HEK293 (cell line): ENCODE measurements at regions not wholly inside any gene's neighbourhood (a gene's known extent, or its start where the extent isn't known, plus 50 kb on each side); places are given as distances from the start of the nearest gene placed in this dataset.

ENCODE experiments used
- CTCF ChIA-PET: fragments of 350-600 bp; formaldehyde crosslinking; extraction: SDS; loops from one replicate; lab custom pipeline; 2021; ENCODE audit warnings: antibody characterized with exemption; lab: Yijun Ruan, JAX
- POLR2A ChIA-PET: fragments of 300-600 bp; formaldehyde crosslinking; extraction: SDS; loops from one replicate; lab custom pipeline; 2020; ENCODE audit warnings: antibody characterized with exemption, inconsistent platforms; lab: Yijun Ruan, JAX
- H3K27ac ChIP-seq: fragments of 200-500 bp; sonication (Bioruptor generic); 2 replicates; pipeline ENCODE4 v1.5.1; 2014; ENCODE audit warnings: low read depth, low read length, control low read depth, inconsistent platforms; ENCODE audit errors: extremely low read depth
- H3K36me3 ChIP-seq, 2 experiments: fragments of 200-500 bp in 1 of 2; sonication (Bioruptor generic) in 1 of 2; 1 replicate in 1 of 2; 2 replicates in 1 of 2; pipeline ENCODE4 v1.5.1; 2014 to 2017; ENCODE audit warnings: inconsistent platforms in 2 of 2, low read length in 2 of 2; ENCODE audit not compliant: control insufficient read depth in 2 of 2, insufficient read depth in 1 of 2
- H3K4me1 ChIP-seq: fragments of 200-500 bp; sonication (Bioruptor generic); 2 replicates; pipeline ENCODE4 v1.5.1; 2014; ENCODE audit warnings: mild to moderate bottlenecking, low read length, inconsistent platforms; ENCODE audit not compliant: control insufficient read depth, insufficient read depth
- H3K4me3 ChIP-seq: 2 replicates; pipeline ENCODE4 v1.5.1; 2011; ENCODE audit warnings: low read depth, mild to moderate bottlenecking, control low read depth, low read length, moderate library complexity
- H3K9me3 ChIP-seq: fragments of 200-500 bp; sonication (Bioruptor generic); 2 replicates; pipeline ENCODE4 v1.5.1; 2014; ENCODE audit warnings: low read depth, low read length, inconsistent platforms; ENCODE audit not compliant: control insufficient read depth, insufficient read depth
- KLF7 ChIP-seq: fragments of 450-650 bp; formaldehyde crosslinking; IDR thresholded peaks from 2 replicates; pipeline ENCODE4 v1.5.1; 2016; ENCODE audit warnings: missing biosample characterization, missing genetic modification characterization, borderline replicate concordance
- SALL2 ChIP-seq: fragments of 450-650 bp; formaldehyde crosslinking; IDR thresholded peaks from 2 replicates; pipeline ENCODE4 v1.5.0; 2017; ENCODE audit warnings: missing biosample characterization, mild to moderate bottlenecking, missing genetic modification characterization, borderline replicate concordance
- SCRT1 ChIP-seq: fragments of 450-650 bp; formaldehyde crosslinking; IDR thresholded peaks from 2 replicates; pipeline ENCODE4 v1.5.1; 2016; ENCODE audit warnings: missing biosample characterization, missing genetic modification characterization, borderline replicate concordance
- YY1 ChIP-seq: fragments of 450-650 bp; formaldehyde crosslinking; IDR thresholded peaks from 2 replicates; pipeline ENCODE4 v1.5.1; 2018; ENCODE audit warnings: missing biosample characterization, missing genetic modification characterization
- ZBTB21 ChIP-seq: fragments of 450-650 bp; formaldehyde crosslinking; IDR thresholded peaks from 2 replicates; pipeline ENCODE4 v1.5.1; 2017; ENCODE audit warnings: missing biosample characterization, missing genetic modification characterization
- ZBTB48 ChIP-seq: fragments of 450-650 bp; formaldehyde crosslinking; IDR thresholded peaks from 2 replicates; pipeline ENCODE4 v1.5.1; 2016; ENCODE audit warnings: missing biosample characterization, missing genetic modification characterization
- ZFP41 ChIP-seq: fragments of 450-650 bp; formaldehyde crosslinking; IDR thresholded peaks from 2 replicates; pipeline ENCODE4 v1.5.1; 2016; ENCODE audit warnings: missing biosample characterization, missing genetic modification characterization, borderline replicate concordance
- ZNF121 ChIP-seq: fragments of 450-650 bp; formaldehyde crosslinking; IDR thresholded peaks from 2 replicates; pipeline ENCODE4 v1.5.1; 2016; ENCODE audit warnings: missing biosample characterization, missing genetic modification characterization
- ZNF184 ChIP-seq: fragments of 450-650 bp; IDR thresholded peaks from 2 replicates; pipeline ENCODE4 v1.5.1; 2018; ENCODE audit warnings: missing biosample characterization, mild to moderate bottlenecking, missing genetic modification characterization
- ZNF266 ChIP-seq: fragments of 450-650 bp; formaldehyde crosslinking; IDR thresholded peaks from 2 replicates; pipeline ENCODE4 v1.5.1; 2016; ENCODE audit warnings: missing biosample characterization, missing genetic modification characterization, low read depth
- ZNF292 ChIP-seq: fragments of 450-650 bp; formaldehyde crosslinking; IDR thresholded peaks from 2 replicates; pipeline ENCODE4 v1.5.1; 2016; ENCODE audit warnings: low read depth, missing biosample characterization, missing genetic modification characterization, borderline replicate concordance
- ZNF366 ChIP-seq: fragments of 450-650 bp; formaldehyde crosslinking; conservative IDR thresholded peaks from 2 replicates; pipeline ENCODE4 v1.5.1; 2016; ENCODE audit warnings: missing biosample characterization, missing genetic modification characterization
- ZNF416 ChIP-seq: fragments of 450-650 bp; formaldehyde crosslinking; IDR thresholded peaks from 2 replicates; pipeline ENCODE4 v1.5.1; 2016; ENCODE audit warnings: missing biosample characterization, missing genetic modification characterization
- ZNF501 ChIP-seq: fragments of 450-650 bp; formaldehyde crosslinking; IDR thresholded peaks from 2 replicates; pipeline ENCODE4 v1.5.1; 2016; ENCODE audit warnings: missing biosample characterization, missing genetic modification characterization
- ZNF510 ChIP-seq: fragments of 450-650 bp; formaldehyde crosslinking; IDR thresholded peaks from 2 replicates; pipeline ENCODE4 v1.5.1; 2018; ENCODE audit warnings: mild to moderate bottlenecking, missing genetic modification characterization, missing biosample characterization; ENCODE audit not compliant: insufficient replicate concordance
- ZNF558 ChIP-seq: fragments of 450-650 bp; formaldehyde crosslinking; IDR thresholded peaks from 2 replicates; pipeline ENCODE4 v1.5.1; 2016; ENCODE audit warnings: missing biosample characterization, missing genetic modification characterization
- ZNF560 ChIP-seq: fragments of 450-650 bp; formaldehyde crosslinking; IDR thresholded peaks from 2 replicates; pipeline ENCODE4 v1.5.1; 2017; ENCODE audit warnings: missing biosample characterization, missing genetic modification characterization, borderline replicate concordance
- ZNF623 ChIP-seq: fragments of 450-650 bp; formaldehyde crosslinking; IDR thresholded peaks from 2 replicates; pipeline ENCODE4 v1.5.1; 2016; ENCODE audit warnings: missing biosample characterization, missing genetic modification characterization
- ZNF624 ChIP-seq: fragments of 450-650 bp; formaldehyde crosslinking; IDR thresholded peaks from 2 replicates; pipeline ENCODE4 v1.5.1; 2017; ENCODE audit warnings: missing biosample characterization, missing genetic modification characterization
- ZNF658 ChIP-seq: fragments of 450-650 bp; formaldehyde crosslinking; IDR thresholded peaks from 2 replicates; pipeline ENCODE4; 2016; ENCODE audit warnings: missing biosample characterization, missing genetic modification characterization
- ZNF664 ChIP-seq: fragments of 450-650 bp; formaldehyde crosslinking; IDR thresholded peaks from 2 replicates; pipeline ENCODE4 v1.5.1; 2016; ENCODE audit warnings: missing biosample characterization, missing genetic modification characterization
- ZNF670 ChIP-seq: fragments of 450-650 bp; formaldehyde crosslinking; IDR thresholded peaks from 2 replicates; pipeline ENCODE4 v1.5.1; 2016; ENCODE audit warnings: missing biosample characterization, missing genetic modification characterization, low read depth
- ZNF76 ChIP-seq: fragments of 450-650 bp; formaldehyde crosslinking; IDR thresholded peaks from 2 replicates; pipeline ENCODE4; 2016; ENCODE audit warnings: low read depth, missing biosample characterization, missing genetic modification characterization, borderline replicate concordance
- ZNF777 ChIP-seq: fragments of 450-650 bp; formaldehyde crosslinking; IDR thresholded peaks from 2 replicates; pipeline ENCODE4 v1.5.1; 2017; ENCODE audit warnings: missing biosample characterization, missing genetic modification characterization, borderline replicate concordance
- ZNF843 ChIP-seq: fragments of 450-650 bp; formaldehyde crosslinking; IDR thresholded peaks from 2 replicates; pipeline ENCODE4 v1.5.1; 2016; ENCODE audit warnings: missing biosample characterization, missing genetic modification characterization
- TF ChIP-seq, protein P1 (sequence below): fragments of 450-650 bp; formaldehyde crosslinking; IDR thresholded peaks from 2 replicates; pipeline ENCODE4 v1.5.1; 2016; ENCODE audit warnings: missing biosample characterization, missing genetic modification characterization, borderline replicate concordance
- TF ChIP-seq, protein P2 (sequence below): IDR thresholded peaks from 2 replicates; pipeline ENCODE4 v1.6.1; 2011; ENCODE audit warnings: mild to moderate bottlenecking, low read depth, low read length, borderline replicate concordance
- TF ChIP-seq, protein P3 (sequence below): fragments of 450-650 bp; formaldehyde crosslinking; IDR thresholded peaks from 2 replicates; pipeline ENCODE4 v1.5.1; 2016; ENCODE audit warnings: missing biosample characterization, missing genetic modification characterization
- TF ChIP-seq, protein P4 (sequence below): sonication (generic); formaldehyde crosslinking; IDR thresholded peaks from 2 replicates; pipeline ENCODE4 v1.8.1; 2022; ENCODE audit warnings: mild to moderate bottlenecking, moderate library complexity, missing genetic modification reagents
- TF ChIP-seq, protein P5 (sequence below): fragments of 450-650 bp; formaldehyde crosslinking; IDR thresholded peaks from 2 replicates; pipeline ENCODE4 v1.5.1; 2016; ENCODE audit warnings: missing biosample characterization, missing genetic modification characterization

DNA sequence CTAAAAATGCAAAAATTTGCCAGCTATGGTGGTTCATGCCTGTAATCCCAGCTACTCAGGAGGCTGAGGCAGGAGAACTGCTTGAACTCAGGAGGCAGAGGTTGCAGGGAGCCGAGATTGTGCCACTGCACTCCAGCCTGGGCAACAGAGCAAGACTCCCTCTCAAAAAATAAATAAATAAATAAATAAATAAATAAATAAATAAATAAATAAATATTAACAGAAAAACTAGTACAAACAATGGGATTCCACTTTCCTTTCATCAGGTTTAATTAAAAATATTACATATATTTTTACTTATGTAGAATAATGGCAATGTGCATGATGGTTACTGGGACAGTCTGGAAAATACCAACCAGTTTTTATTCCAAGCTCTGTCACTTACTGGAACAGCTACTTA is 897.5 kb downstream of the PLOD2 start (continued):
- 0 out of 2 replicates have a peak, but pooled peaks have one; percentile 31 for TF ChIP-seq ZNF623 (tag by site-specific recombination)
- TF ChIP-seq, protein P1, sequence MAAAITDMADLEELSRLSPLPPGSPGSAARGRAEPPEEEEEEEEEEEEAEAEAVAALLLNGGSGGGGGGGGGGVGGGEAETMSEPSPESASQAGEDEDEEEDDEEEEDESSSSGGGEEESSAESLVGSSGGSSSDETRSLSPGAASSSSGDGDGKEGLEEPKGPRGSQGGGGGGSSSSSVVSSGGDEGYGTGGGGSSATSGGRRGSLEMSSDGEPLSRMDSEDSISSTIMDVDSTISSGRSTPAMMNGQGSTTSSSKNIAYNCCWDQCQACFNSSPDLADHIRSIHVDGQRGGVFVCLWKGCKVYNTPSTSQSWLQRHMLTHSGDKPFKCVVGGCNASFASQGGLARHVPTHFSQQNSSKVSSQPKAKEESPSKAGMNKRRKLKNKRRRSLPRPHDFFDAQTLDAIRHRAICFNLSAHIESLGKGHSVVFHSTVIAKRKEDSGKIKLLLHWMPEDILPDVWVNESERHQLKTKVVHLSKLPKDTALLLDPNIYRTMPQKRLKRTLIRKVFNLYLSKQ (tag by site-specific recombination) = 0 out of 2 replicates have a peak, but pooled peaks have one; percentile 13

DNA sequence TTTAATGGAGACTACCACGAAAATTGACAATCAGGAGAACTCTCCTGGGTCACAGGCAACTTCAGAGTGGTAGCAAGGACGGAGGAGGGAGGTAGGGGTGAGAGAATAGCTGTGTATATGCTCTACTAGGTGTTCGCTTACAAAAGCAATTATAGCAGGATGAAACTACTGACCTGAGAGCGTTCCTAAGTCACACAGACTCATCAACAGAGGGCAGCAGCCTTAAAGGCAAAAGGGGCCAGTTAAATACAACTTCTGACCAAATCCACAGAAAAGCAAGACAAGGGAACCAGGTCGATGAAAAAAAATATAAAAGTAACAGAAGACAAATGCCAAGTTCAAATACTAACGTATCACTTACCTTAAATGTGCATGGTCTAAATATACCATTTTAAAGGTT is 894.6 kb downstream of the PLOD2 start:
- H3K36me3 ChIP-seq = no peaks in the 10 kb centered on the region
- ChIA-PET POLR2A (no interaction called here), CTCF (no interaction called here)
- H3K4me1 ChIP-seq = no peaks in the 10 kb centered on the region
- H3K4me3 ChIP-seq = no peak overlapping the region
- no peaks in the 10 kb centered on the region for H3K9me3 ChIP-seq
- H3K27ac ChIP-seq = no peak overlapping the region
- TF ChIP-seq ZNF121 (tag by site-specific recombination) (no peak), ZNF843 (tag by site-specific recombination) (no peak), ZNF624 (tag by site-specific recombination) (no peak), ZNF292 (tag by site-specific recombination) (no peak), SALL2 (tag by site-specific recombination) (no peak), ZNF777 (tag by site-specific recombination) (no peak), ZBTB48 (tag by site-specific recombination) (no peak), ZNF560 (no peak), ZNF510 (tag by site-specific recombination) (no peak), ZNF658 (tag by site-specific recombination) (no peak), ZNF558 (tag by site-specific recombination) (no peak)
- TF ChIP-seq, protein P2, sequence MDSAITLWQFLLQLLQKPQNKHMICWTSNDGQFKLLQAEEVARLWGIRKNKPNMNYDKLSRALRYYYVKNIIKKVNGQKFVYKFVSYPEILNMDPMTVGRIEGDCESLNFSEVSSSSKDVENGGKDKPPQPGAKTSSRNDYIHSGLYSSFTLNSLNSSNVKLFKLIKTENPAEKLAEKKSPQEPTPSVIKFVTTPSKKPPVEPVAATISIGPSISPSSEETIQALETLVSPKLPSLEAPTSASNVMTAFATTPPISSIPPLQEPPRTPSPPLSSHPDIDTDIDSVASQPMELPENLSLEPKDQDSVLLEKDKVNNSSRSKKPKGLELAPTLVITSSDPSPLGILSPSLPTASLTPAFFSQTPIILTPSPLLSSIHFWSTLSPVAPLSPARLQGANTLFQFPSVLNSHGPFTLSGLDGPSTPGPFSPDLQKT = no peak
- TF ChIP-seq, protein P3, sequence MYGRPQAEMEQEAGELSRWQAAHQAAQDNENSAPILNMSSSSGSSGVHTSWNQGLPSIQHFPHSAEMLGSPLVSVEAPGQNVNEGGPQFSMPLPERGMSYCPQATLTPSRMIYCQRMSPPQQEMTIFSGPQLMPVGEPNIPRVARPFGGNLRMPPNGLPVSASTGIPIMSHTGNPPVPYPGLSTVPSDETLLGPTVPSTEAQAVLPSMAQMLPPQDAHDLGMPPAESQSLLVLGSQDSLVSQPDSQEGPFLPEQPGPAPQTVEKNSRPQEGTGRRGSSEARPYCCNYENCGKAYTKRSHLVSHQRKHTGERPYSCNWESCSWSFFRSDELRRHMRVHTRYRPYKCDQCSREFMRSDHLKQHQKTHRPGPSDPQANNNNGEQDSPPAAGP (tag by site-specific recombination) = no peak

DNA sequence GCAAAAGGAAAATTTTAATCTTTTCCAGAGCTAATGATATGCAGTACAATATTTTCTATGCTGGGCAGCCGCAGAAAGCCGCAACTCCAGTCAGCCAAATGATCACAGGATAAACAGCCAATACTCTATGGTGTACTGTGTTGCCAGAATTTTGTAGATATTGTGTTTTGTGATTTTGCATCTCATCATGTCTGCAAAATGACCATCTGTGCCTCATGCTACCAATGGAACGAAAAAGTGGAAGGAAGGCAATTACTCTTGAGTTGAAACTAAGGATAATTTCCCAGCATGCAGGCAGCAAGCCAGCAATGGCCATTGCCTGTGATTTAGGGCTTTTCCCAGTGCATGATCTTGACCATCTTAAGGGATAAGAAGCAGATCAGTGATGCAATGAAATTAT is 891.9 kb downstream of the PLOD2 start:
- Histone ChIP-seq H3K9me3 (no peaks in the 10 kb centered on the region), H3K27ac (no peak overlapping the region), H3K36me3 (no peaks in the 10 kb centered on the region)
- CTCF ChIA-PET = no interaction called here
- POLR2A ChIA-PET = no interaction called here
- no peak for TF ChIP-seq ZBTB21 (tag by site-specific recombination)
- TF ChIP-seq ZNF366 (tag by site-specific recombination) = no peak
- TF ChIP-seq, protein P4, sequence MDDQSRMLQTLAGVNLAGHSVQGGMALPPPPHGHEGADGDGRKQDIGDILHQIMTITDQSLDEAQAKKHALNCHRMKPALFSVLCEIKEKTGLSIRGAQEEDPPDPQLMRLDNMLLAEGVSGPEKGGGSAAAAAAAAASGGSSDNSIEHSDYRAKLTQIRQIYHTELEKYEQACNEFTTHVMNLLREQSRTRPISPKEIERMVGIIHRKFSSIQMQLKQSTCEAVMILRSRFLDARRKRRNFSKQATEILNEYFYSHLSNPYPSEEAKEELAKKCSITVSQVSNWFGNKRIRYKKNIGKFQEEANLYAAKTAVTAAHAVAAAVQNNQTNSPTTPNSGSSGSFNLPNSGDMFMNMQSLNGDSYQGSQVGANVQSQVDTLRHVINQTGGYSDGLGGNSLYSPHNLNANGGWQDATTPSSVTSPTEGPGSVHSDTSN (CRISPR knock-in tag) = no peak
- TF ChIP-seq KLF7 (tag by site-specific recombination) = no peak
- no peak for TF ChIP-seq YY1 (tag by site-specific recombination)
- no peak for TF ChIP-seq ZFP41 (tag by site-specific recombination)
- TF ChIP-seq ZNF623 (tag by site-specific recombination) = no peak
- TF ChIP-seq ZNF416 (tag by site-specific recombination) = no peak
- no peak for TF ChIP-seq ZNF501 (tag by site-specific recombination)
- TF ChIP-seq ZNF76 = no peak
- no peak for TF ChIP-seq ZNF266 (tag by site-specific recombination)
- TF ChIP-seq ZNF664 = no peak
- TF ChIP-seq, protein P5, sequence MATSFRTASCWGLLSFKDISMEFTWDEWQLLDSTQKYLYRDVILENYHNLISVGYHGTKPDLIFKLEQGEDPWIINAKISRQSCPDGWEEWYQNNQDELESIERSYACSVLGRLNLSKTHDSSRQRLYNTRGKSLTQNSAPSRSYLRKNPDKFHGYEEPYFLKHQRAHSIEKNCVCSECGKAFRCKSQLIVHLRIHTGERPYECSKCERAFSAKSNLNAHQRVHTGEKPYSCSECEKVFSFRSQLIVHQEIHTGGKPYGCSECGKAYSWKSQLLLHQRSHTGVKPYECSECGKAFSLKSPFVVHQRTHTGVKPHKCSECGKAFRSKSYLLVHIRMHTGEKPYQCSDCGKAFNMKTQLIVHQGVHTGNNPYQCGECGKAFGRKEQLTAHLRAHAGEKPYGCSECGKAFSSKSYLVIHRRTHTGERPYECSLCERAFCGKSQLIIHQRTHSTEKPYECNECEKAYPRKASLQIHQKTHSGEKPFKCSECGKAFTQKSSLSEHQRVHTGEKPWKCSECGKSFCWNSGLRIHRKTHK (tag by site-specific recombination) = no peak
- TF ChIP-seq SCRT1 (tag by site-specific recombination) = no peak
- no peak for TF ChIP-seq ZNF184 (tag by site-specific recombination)
- no peak for TF ChIP-seq ZNF670 (tag by site-specific recombination)
- TF ChIP-seq, all 188 proteins: peak for 0
- Histone ChIP-seq H3K4me3 (no peak overlapping the region), H3K4me1 (no peaks in the 10 kb centered on the region)
